Breast epithelium (tissue), 3 donors: ENCODE measurements at regions not wholly inside any gene's neighbourhood (a gene's known extent, or its start where the extent isn't known, plus 50 kb on each side); places are given as distances from the start of the nearest gene placed in this dataset.

Source experiments
- POLR2AphosphoS5 ChIP-seq, 3 donors: sonication (generic); formaldehyde crosslinking; IDR thresholded peaks; one replicate each; pipeline ENCODE4 v1.6.1; 2017; ENCODE audit warnings: antibody characterized with exemption in 3 of 3
- TF ChIP-seq, protein P1 (sequence below), 3 donors: fragments of 450-650 bp; IDR thresholded peaks; one replicate each; pipeline ENCODE4 v1.5.1; 2016 to 2017; ENCODE audit warnings: antibody characterized with exemption in 3 of 3, mild to moderate bottlenecking in 3 of 3, moderate library complexity in 3 of 3

DNA sequence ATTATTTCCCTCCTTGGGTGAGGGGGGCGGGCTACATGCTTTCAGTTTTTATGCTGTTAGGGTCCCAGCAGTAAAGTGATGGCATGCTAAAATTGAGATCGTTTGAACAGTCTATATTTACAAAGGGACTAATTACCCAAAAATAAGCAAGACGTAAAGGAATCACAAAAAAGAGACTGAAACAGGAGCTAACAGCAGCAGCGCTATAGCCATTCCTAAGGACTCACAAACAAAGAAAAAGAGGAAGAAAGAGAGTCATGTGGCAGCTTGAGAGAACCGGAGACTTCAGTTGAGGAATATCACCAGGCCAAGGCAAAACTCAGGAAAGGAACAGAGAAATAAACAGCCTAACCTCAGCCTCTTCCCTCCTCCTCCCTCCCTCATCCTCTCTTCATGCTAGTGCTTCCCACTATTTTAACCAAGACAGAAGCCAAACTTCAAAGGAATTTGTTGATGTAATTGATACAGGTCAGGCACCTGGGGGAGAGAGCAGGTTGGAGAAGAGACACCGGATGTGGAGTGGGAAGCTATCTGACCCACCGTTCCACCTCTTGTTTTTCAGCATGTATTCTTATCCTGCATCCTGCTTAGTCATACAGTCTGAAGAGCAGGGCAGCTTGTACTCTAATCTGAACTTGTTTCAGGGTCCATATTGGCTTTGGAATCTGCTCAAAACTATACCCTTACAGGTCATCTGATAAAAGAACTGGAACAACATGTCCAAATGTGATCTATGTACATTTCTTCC lies 383.7 kb downstream of the NAF1 start:
- TF ChIP-seq, protein P1, sequence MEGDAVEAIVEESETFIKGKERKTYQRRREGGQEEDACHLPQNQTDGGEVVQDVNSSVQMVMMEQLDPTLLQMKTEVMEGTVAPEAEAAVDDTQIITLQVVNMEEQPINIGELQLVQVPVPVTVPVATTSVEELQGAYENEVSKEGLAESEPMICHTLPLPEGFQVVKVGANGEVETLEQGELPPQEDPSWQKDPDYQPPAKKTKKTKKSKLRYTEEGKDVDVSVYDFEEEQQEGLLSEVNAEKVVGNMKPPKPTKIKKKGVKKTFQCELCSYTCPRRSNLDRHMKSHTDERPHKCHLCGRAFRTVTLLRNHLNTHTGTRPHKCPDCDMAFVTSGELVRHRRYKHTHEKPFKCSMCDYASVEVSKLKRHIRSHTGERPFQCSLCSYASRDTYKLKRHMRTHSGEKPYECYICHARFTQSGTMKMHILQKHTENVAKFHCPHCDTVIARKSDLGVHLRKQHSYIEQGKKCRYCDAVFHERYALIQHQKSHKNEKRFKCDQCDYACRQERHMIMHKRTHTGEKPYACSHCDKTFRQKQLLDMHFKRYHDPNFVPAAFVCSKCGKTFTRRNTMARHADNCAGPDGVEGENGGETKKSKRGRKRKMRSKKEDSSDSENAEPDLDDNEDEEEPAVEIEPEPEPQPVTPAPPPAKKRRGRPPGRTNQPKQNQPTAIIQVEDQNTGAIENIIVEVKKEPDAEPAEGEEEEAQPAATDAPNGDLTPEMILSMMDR (IDR thresholded peaks at IDR 0.05), result no peak
- TF ChIP-seq POLR2AphosphoS5 (IDR thresholded peaks at IDR 0.05), result no peak
